ENCODE measurements at regions not wholly inside any gene's neighbourhood (a gene's known extent, or its start where the extent isn't known, plus 50 kb on each side); places are given as distances from the start of the nearest gene placed in this dataset.

DNA sequence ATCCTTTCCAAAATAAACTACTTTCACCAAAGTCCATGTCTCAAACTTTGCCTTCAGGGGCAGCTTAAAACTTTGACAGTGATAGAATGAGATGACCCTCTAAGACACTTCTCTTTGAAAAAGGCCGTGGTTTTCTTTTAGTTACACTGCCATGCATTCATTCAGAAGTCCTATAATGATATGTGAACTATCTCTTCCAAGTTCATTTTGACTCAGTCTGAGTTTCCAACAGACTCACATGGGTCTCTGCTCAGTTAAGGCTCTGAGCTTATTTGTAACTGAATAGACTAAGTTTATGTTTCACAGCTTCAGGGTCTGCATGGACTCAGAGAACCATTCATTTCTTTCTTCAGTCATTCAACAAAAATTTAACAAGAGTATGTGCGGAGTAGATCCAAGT is 208.9 kb upstream of the PRSS1 start:
- BruUV-seq (replicated peaks) = no TSS peak
- in situ Hi-C loops (cut with HindIII; ENCODE audit: extremely low pct_ligation_motif_present, low pct_unique_long_range_greater_than_20kb) = no loop called here
- no peak overlapping the region for H3K9ac ChIP-seq (ENCODE audit: insufficient read depth, low read depth, low read length)
- no peak overlapping the region for H3K4me3 ChIP-seq (replicated peaks in 1 of 3; ENCODE audit: insufficient read depth in 1 of 3, low read depth in 2 of 3, low read length in 3 of 3)
- no peaks in the 10 kb centered on the region for H3K27me3 ChIP-seq (ENCODE audit: control insufficient read depth in 1 of 2, insufficient read depth in 2 of 2, low read length in 2 of 2)
- H3K79me2 ChIP-seq (ENCODE audit: insufficient read depth, low read length) = no peaks in the 10 kb centered on the region
- ChIA-PET POLR2A (no interaction called here), CTCF (ENCODE audit: low intra/inter-chr PET ratio, low total read pairs) (no interaction called here)
- H3K36me3 ChIP-seq (replicated peaks in 1 of 2; ENCODE audit: control insufficient read depth in 1 of 2, insufficient read depth in 2 of 2, low read length in 2 of 2) = no peaks in the 10 kb centered on the region
- H3K9me3 ChIP-seq (ENCODE audit: low read length) = no peaks in the 10 kb centered on the region
- no peak overlapping the region for H2AFZ ChIP-seq (ENCODE audit: low read length)
- FAIRE-seq = no peak
- H3K4me1 ChIP-seq (ENCODE audit: insufficient read depth, low read length) = no peaks in the 10 kb centered on the region
- no peak overlapping the region for H3K4me2 ChIP-seq (ENCODE audit: low read depth, low read length)
- intact Hi-C loops (cut with micrococcal nuclease; ENCODE audit: unreplicated experiment) = no loop called here
- H3K27ac ChIP-seq (ENCODE audit: extremely low read length, insufficient read depth, low read length) = no peak overlapping the region
- H4K20me1 ChIP-seq (ENCODE audit: insufficient read depth, low read length) = no peaks in the 10 kb centered on the region
- no peak for ATAC-seq
- DNase-seq (ENCODE audit: low spot score) = no peak
- WGBS (ENCODE audit: low lambda C conversion rate) = 4% methylated on average over 2 of the region's 2 CpGs
- TF ChIP-seq, protein P1, sequence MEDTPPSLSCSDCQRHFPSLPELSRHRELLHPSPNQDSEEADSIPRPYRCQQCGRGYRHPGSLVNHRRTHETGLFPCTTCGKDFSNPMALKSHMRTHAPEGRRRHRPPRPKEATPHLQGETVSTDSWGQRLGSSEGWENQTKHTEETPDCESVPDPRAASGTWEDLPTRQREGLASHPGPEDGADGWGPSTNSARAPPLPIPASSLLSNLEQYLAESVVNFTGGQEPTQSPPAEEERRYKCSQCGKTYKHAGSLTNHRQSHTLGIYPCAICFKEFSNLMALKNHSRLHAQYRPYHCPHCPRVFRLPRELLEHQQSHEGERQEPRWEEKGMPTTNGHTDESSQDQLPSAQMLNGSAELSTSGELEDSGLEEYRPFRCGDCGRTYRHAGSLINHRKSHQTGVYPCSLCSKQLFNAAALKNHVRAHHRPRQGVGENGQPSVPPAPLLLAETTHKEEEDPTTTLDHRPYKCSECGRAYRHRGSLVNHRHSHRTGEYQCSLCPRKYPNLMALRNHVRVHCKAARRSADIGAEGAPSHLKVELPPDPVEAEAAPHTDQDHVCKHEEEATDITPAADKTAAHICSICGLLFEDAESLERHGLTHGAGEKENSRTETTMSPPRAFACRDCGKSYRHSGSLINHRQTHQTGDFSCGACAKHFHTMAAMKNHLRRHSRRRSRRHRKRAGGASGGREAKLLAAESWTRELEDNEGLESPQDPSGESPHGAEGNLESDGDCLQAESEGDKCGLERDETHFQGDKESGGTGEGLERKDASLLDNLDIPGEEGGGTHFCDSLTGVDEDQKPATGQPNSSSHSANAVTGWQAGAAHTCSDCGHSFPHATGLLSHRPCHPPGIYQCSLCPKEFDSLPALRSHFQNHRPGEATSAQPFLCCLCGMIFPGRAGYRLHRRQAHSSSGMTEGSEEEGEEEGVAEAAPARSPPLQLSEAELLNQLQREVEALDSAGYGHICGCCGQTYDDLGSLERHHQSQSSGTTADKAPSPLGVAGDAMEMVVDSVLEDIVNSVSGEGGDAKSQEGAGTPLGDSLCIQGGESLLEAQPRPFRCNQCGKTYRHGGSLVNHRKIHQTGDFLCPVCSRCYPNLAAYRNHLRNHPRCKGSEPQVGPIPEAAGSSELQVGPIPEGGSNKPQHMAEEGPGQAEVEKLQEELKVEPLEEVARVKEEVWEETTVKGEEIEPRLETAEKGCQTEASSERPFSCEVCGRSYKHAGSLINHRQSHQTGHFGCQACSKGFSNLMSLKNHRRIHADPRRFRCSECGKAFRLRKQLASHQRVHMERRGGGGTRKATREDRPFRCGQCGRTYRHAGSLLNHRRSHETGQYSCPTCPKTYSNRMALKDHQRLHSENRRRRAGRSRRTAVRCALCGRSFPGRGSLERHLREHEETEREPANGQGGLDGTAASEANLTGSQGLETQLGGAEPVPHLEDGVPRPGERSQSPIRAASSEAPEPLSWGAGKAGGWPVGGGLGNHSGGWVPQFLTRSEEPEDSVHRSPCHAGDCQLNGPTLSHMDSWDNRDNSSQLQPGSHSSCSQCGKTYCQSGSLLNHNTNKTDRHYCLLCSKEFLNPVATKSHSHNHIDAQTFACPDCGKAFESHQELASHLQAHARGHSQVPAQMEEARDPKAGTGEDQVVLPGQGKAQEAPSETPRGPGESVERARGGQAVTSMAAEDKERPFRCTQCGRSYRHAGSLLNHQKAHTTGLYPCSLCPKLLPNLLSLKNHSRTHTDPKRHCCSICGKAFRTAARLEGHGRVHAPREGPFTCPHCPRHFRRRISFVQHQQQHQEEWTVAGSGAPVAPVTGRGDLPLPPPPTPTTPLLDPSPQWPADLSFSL (CRISPR knock-in tag; IDR thresholded peaks at IDR 0.05) = no peak
- TF ChIP-seq ZNF383 (CRISPR knock-in tag; IDR thresholded peaks at IDR 0.05; ENCODE audit: borderline replicate concordance) (no peak), ZSCAN29 (CRISPR knock-in tag; conservative IDR thresholded peaks at IDR 0.05) (no peak), MIXL1 (CRISPR knock-in tag; IDR thresholded peaks at IDR 0.05) (no peak), MBD4 (IDR thresholded peaks at IDR 0.05; ENCODE audit: borderline replicate concordance, low read length) (no peak), GFI1 (CRISPR knock-in tag; IDR thresholded peaks at IDR 0.05; ENCODE audit: borderline replicate concordance) (no peak), ZNF441 (CRISPR knock-in tag; IDR thresholded peaks at IDR 0.05; ENCODE audit: borderline replicate concordance) (no peak), ZNF382 (CRISPR knock-in tag; IDR thresholded peaks at IDR 0.05; ENCODE audit: borderline replicate concordance) (no peak), SETDB1 (CRISPR knock-in tag; IDR thresholded peaks at IDR 0.05; ENCODE audit: borderline replicate concordance) (no peak)
- TF ChIP-seq, protein P2, sequence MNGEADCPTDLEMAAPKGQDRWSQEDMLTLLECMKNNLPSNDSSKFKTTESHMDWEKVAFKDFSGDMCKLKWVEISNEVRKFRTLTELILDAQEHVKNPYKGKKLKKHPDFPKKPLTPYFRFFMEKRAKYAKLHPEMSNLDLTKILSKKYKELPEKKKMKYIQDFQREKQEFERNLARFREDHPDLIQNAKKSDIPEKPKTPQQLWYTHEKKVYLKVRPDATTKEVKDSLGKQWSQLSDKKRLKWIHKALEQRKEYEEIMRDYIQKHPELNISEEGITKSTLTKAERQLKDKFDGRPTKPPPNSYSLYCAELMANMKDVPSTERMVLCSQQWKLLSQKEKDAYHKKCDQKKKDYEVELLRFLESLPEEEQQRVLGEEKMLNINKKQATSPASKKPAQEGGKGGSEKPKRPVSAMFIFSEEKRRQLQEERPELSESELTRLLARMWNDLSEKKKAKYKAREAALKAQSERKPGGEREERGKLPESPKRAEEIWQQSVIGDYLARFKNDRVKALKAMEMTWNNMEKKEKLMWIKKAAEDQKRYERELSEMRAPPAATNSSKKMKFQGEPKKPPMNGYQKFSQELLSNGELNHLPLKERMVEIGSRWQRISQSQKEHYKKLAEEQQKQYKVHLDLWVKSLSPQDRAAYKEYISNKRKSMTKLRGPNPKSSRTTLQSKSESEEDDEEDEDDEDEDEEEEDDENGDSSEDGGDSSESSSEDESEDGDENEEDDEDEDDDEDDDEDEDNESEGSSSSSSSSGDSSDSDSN (CRISPR knock-in tag; IDR thresholded peaks at IDR 0.05) = no peak
- TF ChIP-seq, protein P3, sequence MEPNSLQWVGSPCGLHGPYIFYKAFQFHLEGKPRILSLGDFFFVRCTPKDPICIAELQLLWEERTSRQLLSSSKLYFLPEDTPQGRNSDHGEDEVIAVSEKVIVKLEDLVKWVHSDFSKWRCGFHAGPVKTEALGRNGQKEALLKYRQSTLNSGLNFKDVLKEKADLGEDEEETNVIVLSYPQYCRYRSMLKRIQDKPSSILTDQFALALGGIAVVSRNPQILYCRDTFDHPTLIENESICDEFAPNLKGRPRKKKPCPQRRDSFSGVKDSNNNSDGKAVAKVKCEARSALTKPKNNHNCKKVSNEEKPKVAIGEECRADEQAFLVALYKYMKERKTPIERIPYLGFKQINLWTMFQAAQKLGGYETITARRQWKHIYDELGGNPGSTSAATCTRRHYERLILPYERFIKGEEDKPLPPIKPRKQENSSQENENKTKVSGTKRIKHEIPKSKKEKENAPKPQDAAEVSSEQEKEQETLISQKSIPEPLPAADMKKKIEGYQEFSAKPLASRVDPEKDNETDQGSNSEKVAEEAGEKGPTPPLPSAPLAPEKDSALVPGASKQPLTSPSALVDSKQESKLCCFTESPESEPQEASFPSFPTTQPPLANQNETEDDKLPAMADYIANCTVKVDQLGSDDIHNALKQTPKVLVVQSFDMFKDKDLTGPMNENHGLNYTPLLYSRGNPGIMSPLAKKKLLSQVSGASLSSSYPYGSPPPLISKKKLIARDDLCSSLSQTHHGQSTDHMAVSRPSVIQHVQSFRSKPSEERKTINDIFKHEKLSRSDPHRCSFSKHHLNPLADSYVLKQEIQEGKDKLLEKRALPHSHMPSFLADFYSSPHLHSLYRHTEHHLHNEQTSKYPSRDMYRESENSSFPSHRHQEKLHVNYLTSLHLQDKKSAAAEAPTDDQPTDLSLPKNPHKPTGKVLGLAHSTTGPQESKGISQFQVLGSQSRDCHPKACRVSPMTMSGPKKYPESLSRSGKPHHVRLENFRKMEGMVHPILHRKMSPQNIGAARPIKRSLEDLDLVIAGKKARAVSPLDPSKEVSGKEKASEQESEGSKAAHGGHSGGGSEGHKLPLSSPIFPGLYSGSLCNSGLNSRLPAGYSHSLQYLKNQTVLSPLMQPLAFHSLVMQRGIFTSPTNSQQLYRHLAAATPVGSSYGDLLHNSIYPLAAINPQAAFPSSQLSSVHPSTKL (CRISPR knock-in tag; IDR thresholded peaks at IDR 0.05) = no peak
- TF ChIP-seq, protein P4, sequence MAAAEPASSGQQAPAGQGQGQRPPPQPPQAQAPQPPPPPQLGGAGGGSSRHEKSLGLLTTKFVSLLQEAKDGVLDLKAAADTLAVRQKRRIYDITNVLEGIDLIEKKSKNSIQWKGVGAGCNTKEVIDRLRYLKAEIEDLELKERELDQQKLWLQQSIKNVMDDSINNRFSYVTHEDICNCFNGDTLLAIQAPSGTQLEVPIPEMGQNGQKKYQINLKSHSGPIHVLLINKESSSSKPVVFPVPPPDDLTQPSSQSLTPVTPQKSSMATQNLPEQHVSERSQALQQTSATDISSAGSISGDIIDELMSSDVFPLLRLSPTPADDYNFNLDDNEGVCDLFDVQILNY (CRISPR knock-in tag; conservative IDR thresholded peaks at IDR 0.05) = no peak
